Uterus (tissue), 2 donors: ENCODE measurements at regions not wholly inside any gene's neighbourhood (a gene's known extent, or its start where the extent isn't known, plus 50 kb on each side); places are given as distances from the start of the nearest gene placed in this dataset.

Source experiments
- CTCF ChIP-seq, 4 experiments: fragments of 200-600 bp in 2 of 4; fragments of 450-650 bp in 2 of 4; sonication (generic) in 2 of 4; IDR thresholded peaks; one replicate each; pipeline ENCODE4 v1.5.1; 2016 to 2019; ENCODE audit warnings: antibody characterized with exemption in 4 of 4, mild to moderate bottlenecking in 2 of 4, moderate library complexity in 1 of 4
- POLR2A ChIP-seq, 2 donors: fragments of 450-650 bp; IDR thresholded peaks; one replicate each; pipeline ENCODE4 v1.6.1; 2016; ENCODE audit warnings: antibody characterized with exemption in 2 of 2, mild to moderate bottlenecking in 1 of 2, moderate library complexity in 1 of 2

GRCh38 chr4:178329226-178329872 lies 887.1 kb upstream of the AGA start:
- TF ChIP-seq CTCF (IDR thresholded peaks at IDR 0.05) (no peak), POLR2A (IDR thresholded peaks at IDR 0.05) (no peak)
